Endothelial cell of umbilical vein (primary cell): ENCODE measurements at regions not wholly inside any gene's neighbourhood (a gene's known extent, or its start where the extent isn't known, plus 50 kb on each side); places are given as distances from the start of the nearest gene placed in this dataset.
"Not testable (repeated sequence)": the region's sequence is repeated elsewhere in the genome, so short reads cannot be mapped to it uniquely, and the experiment has no call there.

Experiments used
- BruUV-seq: library from RNA; stranded (reverse); fragments of 400-500 nt; replicated peaks from 2 replicates; lab custom pipeline; 2021; lab: Mats Ljungman, UMichigan
- CTCF ChIA-PET: fragments of 300-600, 350-600 bp; sonication (Branson Sonifier 250); formaldehyde crosslinking; loops from one replicate; lab custom pipeline; 2021; ENCODE audit warnings: antibody characterized with exemption, inconsistent platforms; lab: Charles Lee
- POLR2A ChIA-PET: fragments of 300-600, 350-600 bp; sonication (Branson Sonifier 250); formaldehyde crosslinking; loops from one replicate; lab custom pipeline; 2021; ENCODE audit warnings: antibody characterized with exemption, inconsistent platforms; lab: Charles Lee
- DNase-seq: peaks from one replicate; pipeline ENCODE4 v3.0.0-alpha.2; 2011; ENCODE audit warnings: low read depth, low spot score
- FAIRE-seq: peaks from 2 replicates; lab custom pipeline; 2011; peaks lifted over from hg19 to GRCh38; lab: Jason Lieb, UNC
- H2AFZ ChIP-seq: 2 replicates; pipeline ENCODE4 v1.6.0; 2012; ENCODE audit warnings: low read depth, low read length, control low read depth, inconsistent platforms
- H3K27ac ChIP-seq: 2 replicates; pipeline ENCODE4 v1.5.1; 2011; ENCODE audit warnings: low read depth, mild to moderate bottlenecking, control low read depth, low read length, moderate library complexity; ENCODE audit not compliant: insufficient read depth
- H3K27me3 ChIP-seq, 2 experiments: 2 replicates each; pipeline versions ENCODE4 v1.6.0 to v1.6.1; 2011; ENCODE audit warnings: low read length in 2 of 2, mixed read lengths in 1 of 2; ENCODE audit not compliant: control insufficient read depth in 2 of 2, insufficient read depth in 2 of 2
- H3K36me3 ChIP-seq, 2 experiments: 2 replicates in 1 of 2; 3 replicates in 1 of 2; pipeline ENCODE4 v1.5.1; 2011; ENCODE audit warnings: low read length in 2 of 2, mild to moderate bottlenecking in 1 of 2, moderate library complexity in 1 of 2; ENCODE audit not compliant: control insufficient read depth in 2 of 2, insufficient read depth in 2 of 2; ENCODE audit errors: extremely low read depth in 1 of 2
- H3K4me1 ChIP-seq: 3 replicates; pipeline ENCODE4 v1.5.1; 2011; ENCODE audit warnings: mild to moderate bottlenecking, low read length; ENCODE audit not compliant: control insufficient read depth, insufficient read depth; ENCODE audit errors: extremely low read depth
- H3K4me2 ChIP-seq: 2 replicates; pipeline ENCODE4 v1.6.1; 2011; ENCODE audit warnings: low read length, control low read depth, mixed read lengths; ENCODE audit not compliant: insufficient read depth
- H3K4me3 ChIP-seq, 3 experiments: fragments of 200-600 bp in 1 of 3; sonication (generic), shearing (Covaris generic) in 1 of 3; replicated peaks in 1 of 3; 2 replicates each; pipeline ENCODE4 v1.5.1; 2011 to 2016; ENCODE audit warnings: control low read depth in 3 of 3, low read length in 3 of 3, mild to moderate bottlenecking in 2 of 3, inconsistent platforms in 1 of 3, low read depth in 1 of 3, moderate library complexity in 1 of 3; ENCODE audit not compliant: insufficient read depth in 1 of 3
- H3K79me2 ChIP-seq: 2 replicates; pipeline ENCODE4 v1.6.0; 2012; ENCODE audit warnings: low read length, inconsistent platforms; ENCODE audit not compliant: control insufficient read depth, insufficient read depth
- H3K9ac ChIP-seq: replicated peaks from 2 replicates; pipeline ENCODE3; 2011; ENCODE audit warnings: low read length, control low read depth; ENCODE audit not compliant: insufficient read depth; ENCODE audit errors: extremely low read depth
- H3K9me1 ChIP-seq: replicated peaks from 3 replicates; pipeline ENCODE4 v1.6.0; 2011; ENCODE audit warnings: mild to moderate bottlenecking, low read length; ENCODE audit not compliant: control insufficient read depth, insufficient read depth; ENCODE audit errors: extremely low read depth
- H3K9me3 ChIP-seq: replicated peaks from 2 replicates; pipeline ENCODE4 v1.5.1; 2012; ENCODE audit warnings: low read length, inconsistent platforms; ENCODE audit not compliant: control insufficient read depth, insufficient read depth
- H4K20me1 ChIP-seq: replicated peaks from 2 replicates; pipeline ENCODE3; 2011; ENCODE audit warnings: mild to moderate bottlenecking, low read length; ENCODE audit not compliant: control insufficient read depth, insufficient read depth; ENCODE audit errors: extremely low read depth
- dilution Hi-C: fragments of 300-500 bp; cut with MboI; formaldehyde crosslinking; loops from one replicate; pipeline ENCODE4 v1.15.0; 2019; ENCODE audit warnings: low sequenced_read_pairs; ENCODE audit not compliant: extremely low pct_ligation_motif_present
- intact Hi-C: fragments of 100-400 bp; cut with micrococcal nuclease; formaldehyde crosslinking; loops from one replicate; pipeline ENCODE4 v1.10.0; 2022

DNA sequence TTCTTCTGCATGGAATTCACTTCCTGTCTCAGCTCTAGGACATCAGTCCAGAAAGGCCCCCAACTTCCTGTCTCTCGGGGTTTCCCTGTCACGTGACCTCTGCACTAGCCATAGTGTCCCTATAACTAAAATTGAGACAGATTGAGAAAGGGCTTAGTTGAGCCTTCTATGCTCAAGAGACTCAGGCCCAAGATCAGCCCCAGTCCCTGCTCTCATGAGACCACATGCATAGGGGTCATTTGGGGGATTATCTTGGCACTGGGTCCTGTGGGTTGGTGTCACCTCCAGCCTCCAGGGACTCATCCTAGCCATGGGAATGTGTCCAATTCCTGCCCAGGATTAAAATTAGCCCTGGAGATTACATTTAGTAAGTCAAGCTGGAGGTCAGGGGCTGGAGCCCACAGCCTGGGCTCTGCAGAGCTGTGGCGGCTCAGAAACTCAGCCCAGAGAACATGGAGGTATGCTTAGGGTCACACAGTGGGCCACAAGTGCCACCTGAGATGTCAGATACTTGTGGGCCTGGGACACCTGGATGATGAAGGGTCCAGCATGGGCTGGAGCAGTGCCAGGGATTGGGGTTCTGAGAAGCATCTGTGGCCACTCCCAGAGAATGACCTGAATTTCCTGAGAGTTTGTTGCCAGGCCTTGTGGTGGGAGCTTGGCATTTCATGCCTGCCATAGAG is 174.3 kb upstream of the TPTE start:
- BruUV-seq, dilution Hi-C loops, CTCF ChIA-PET, POLR2A ChIA-PET, H3K36me3 ChIP-seq, H3K9ac ChIP-seq, DNase-seq, FAIRE-seq, H3K4me2 ChIP-seq, H4K20me1 ChIP-seq, H3K27me3 ChIP-seq, H3K27ac ChIP-seq, H2AFZ ChIP-seq, intact Hi-C loops, H3K4me1 ChIP-seq, H3K79me2 ChIP-seq, H3K4me3 ChIP-seq, H3K9me1 ChIP-seq: not testable (repeated sequence)
- peaks cover 32% of the 10 kb centered on the region for H3K9me3 ChIP-seq

DNA sequence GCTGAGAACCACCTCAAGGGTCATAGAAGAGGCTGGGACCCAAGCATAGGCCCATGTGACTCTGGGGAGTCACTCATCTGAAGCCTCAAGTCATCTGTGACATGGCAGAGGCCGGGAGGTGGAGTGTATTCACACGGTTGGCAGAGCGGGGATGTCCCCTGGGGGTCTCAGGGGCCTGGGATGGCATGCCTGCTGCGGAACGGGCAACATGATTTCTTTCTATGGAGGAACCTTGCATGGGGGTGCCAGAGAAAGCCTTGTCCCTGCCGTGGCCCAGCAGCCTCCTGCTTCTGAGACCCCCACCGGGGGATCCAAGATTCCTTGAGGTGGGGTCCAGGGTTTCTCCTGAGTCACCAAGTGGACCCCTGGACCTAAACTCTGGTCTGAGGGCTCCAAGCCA is 173.7 kb upstream of the TPTE start:
- H3K9ac ChIP-seq, H3K27me3 ChIP-seq, CTCF ChIA-PET, H3K4me1 ChIP-seq, DNase-seq, H4K20me1 ChIP-seq, H3K4me2 ChIP-seq, intact Hi-C loops, H3K27ac ChIP-seq, H3K9me1 ChIP-seq, dilution Hi-C loops, H3K4me3 ChIP-seq, FAIRE-seq, BruUV-seq, H3K79me2 ChIP-seq, H3K36me3 ChIP-seq, POLR2A ChIA-PET, H2AFZ ChIP-seq: not testable (repeated sequence)
- H3K9me3 ChIP-seq = peaks cover 32% of the 10 kb centered on the region

DNA sequence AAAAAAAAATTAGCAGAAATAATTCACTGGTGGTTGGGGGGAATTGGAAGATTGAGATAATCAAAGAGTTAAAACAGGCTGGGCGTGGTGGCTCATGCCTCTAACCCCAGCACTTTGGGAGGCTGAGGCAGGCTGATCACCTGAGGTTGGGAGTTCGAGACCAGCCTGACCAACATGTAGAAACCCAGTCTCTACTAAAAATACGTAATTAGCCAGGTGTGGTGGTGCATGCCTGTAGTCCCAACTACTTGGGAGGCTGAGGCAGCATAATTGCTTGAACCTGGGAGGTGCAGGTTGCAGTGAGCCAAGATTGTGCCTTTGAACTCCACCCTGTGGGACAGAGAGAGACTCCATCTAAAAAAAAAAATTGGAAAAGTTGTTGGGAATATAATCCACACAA is 173.2 kb upstream of the TPTE start:
- H3K27me3 ChIP-seq, H3K4me3 ChIP-seq, H3K9me1 ChIP-seq, BruUV-seq, intact Hi-C loops, H3K36me3 ChIP-seq, H3K4me2 ChIP-seq, H2AFZ ChIP-seq, H4K20me1 ChIP-seq, H3K9ac ChIP-seq, DNase-seq, H3K79me2 ChIP-seq, FAIRE-seq, CTCF ChIA-PET, H3K4me1 ChIP-seq, POLR2A ChIA-PET, dilution Hi-C loops, H3K27ac ChIP-seq: not testable (repeated sequence)
- H3K9me3 ChIP-seq = peaks cover 33% of the 10 kb centered on the region

DNA sequence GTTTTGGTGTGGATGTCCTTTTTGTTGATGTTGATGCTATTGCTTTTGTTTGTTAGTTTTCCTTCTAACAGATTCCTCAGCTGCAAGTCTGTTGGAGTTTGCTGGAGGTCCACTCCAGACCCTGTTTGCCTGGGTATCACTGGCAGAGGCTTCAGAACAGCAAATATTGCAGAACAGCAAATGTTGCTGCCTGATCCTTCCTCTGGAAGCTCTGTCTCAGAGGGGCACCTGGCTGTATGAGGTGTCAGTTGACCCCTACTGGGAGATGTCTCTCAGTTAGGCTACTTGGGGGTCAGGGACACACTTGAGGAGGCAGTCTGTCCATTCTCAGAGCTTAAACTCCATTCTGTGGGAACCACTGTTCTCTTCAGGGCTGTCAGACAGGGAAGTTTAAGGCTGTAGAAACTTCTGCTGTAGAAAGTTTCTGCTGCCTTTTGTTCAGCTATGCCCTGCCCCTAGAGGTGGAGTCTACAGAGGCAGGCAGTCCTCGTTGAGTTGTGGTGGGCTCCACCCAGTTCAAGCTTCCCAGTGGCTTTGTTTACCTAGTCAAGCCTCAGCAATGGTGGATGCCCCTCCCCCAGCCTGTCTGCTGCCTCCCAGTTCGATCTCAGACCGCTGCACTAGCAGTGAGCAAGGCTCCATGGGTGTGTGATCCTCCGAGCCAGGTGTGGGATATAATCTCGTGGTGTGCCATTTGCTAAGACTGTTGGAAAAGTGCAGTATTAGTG is 166.4 kb upstream of the TPTE start:
- FAIRE-seq, POLR2A ChIA-PET, DNase-seq, intact Hi-C loops, H3K27me3 ChIP-seq, H3K9ac ChIP-seq, H3K36me3 ChIP-seq, H3K4me3 ChIP-seq, H3K9me1 ChIP-seq, CTCF ChIA-PET, H3K4me1 ChIP-seq, BruUV-seq, H3K79me2 ChIP-seq, H2AFZ ChIP-seq, dilution Hi-C loops, H4K20me1 ChIP-seq, H3K4me2 ChIP-seq, H3K27ac ChIP-seq: not testable (repeated sequence)
- H3K9me3 ChIP-seq = peaks cover 34% of the 10 kb centered on the region
